RWPE2 (cell line): ENCODE measurements at regions not wholly inside any gene's neighbourhood (a gene's known extent, or its start where the extent isn't known, plus 50 kb on each side); places are given as distances from the start of the nearest gene placed in this dataset.

Experiments used
- ATAC-seq: fragments of 200-7000 bp; cut with Tn5 transposase; 3 replicates; pipeline ENCODE4 v1.9.1; 2021; ENCODE audit warnings: low read depth
- DNase-seq: peaks from one replicate; pipeline ENCODE4 v3.0.0-alpha.2; 2020; ENCODE audit warnings: low spot score
- H3K27ac ChIP-seq: fragments of 450-650 bp; 2 replicates; pipeline ENCODE4 v1.5.1; 2017; ENCODE audit warnings: mild to moderate bottlenecking; ENCODE audit not compliant: poor library complexity, severe bottlenecking
- H3K27me3 ChIP-seq: fragments of 250-450 bp; sonication (Bioruptor Pico); 2 replicates; pipeline ENCODE4 v1.5.1; 2021; ENCODE audit warnings: mild to moderate bottlenecking, moderate library complexity; ENCODE audit not compliant: insufficient read depth, poor library complexity, severe bottlenecking
- H3K36me3 ChIP-seq: fragments of 250-450 bp; sonication (Bioruptor Pico); 2 replicates; pipeline ENCODE4 v1.5.1; 2020; ENCODE audit warnings: low read depth, mild to moderate bottlenecking, moderate library complexity
- H3K4me1 ChIP-seq: fragments of 250-450 bp; sonication (Bioruptor Pico); 2 replicates; pipeline ENCODE4 v1.5.1; 2021; ENCODE audit warnings: mild to moderate bottlenecking, moderate library complexity; ENCODE audit not compliant: insufficient read depth, poor library complexity, severe bottlenecking
- H3K4me3 ChIP-seq: fragments of 250-450 bp; sonication (Bioruptor Pico); 2 replicates; pipeline ENCODE4 v1.5.1; 2021; ENCODE audit warnings: mild to moderate bottlenecking, moderate library complexity; ENCODE audit not compliant: severe bottlenecking
- H3K9me3 ChIP-seq: fragments of 250-450 bp; sonication (Bioruptor Pico); 2 replicates; pipeline ENCODE4 v1.5.1; 2021; ENCODE audit warnings: mild to moderate bottlenecking, moderate library complexity; ENCODE audit not compliant: severe bottlenecking
- TF ChIP-seq, protein P1 (sequence below): fragments of 450-650 bp; IDR thresholded peaks from one replicate; pipeline ENCODE4 v1.5.1; 2017; ENCODE audit warnings: mild to moderate bottlenecking, moderate library complexity; ENCODE audit not compliant: poor library complexity, severe bottlenecking

DNA sequence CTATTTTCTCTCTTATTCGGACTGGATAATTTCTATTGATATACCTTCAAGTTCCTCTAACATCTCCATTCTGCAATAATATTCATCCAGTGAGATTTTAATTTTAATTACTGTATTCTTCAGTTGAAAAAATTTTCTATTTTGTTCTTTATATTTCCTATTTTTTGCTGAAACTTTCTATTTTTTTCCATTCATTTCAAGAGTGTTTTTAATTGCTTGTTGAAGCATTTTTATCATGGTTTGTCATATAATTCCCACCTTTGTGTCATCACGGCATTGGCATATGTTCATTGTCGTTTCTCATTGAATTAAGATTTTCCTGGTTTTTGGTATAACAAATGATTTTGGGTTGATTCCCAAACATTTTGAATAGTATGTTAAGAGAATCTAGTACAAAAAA lies 214.9 kb upstream of the HDDC2 start:
- DNase-seq = no peak
- TF ChIP-seq, protein P1, sequence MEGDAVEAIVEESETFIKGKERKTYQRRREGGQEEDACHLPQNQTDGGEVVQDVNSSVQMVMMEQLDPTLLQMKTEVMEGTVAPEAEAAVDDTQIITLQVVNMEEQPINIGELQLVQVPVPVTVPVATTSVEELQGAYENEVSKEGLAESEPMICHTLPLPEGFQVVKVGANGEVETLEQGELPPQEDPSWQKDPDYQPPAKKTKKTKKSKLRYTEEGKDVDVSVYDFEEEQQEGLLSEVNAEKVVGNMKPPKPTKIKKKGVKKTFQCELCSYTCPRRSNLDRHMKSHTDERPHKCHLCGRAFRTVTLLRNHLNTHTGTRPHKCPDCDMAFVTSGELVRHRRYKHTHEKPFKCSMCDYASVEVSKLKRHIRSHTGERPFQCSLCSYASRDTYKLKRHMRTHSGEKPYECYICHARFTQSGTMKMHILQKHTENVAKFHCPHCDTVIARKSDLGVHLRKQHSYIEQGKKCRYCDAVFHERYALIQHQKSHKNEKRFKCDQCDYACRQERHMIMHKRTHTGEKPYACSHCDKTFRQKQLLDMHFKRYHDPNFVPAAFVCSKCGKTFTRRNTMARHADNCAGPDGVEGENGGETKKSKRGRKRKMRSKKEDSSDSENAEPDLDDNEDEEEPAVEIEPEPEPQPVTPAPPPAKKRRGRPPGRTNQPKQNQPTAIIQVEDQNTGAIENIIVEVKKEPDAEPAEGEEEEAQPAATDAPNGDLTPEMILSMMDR = no peak
- Histone ChIP-seq H3K4me3 (no peak overlapping the region), H3K36me3 (no peaks in the 10 kb centered on the region), H3K4me1 (no peaks in the 10 kb centered on the region), H3K27me3 (no peaks in the 10 kb centered on the region), H3K9me3 (no peaks in the 10 kb centered on the region), H3K27ac (no peak overlapping the region)
- ATAC-seq = no peak

DNA sequence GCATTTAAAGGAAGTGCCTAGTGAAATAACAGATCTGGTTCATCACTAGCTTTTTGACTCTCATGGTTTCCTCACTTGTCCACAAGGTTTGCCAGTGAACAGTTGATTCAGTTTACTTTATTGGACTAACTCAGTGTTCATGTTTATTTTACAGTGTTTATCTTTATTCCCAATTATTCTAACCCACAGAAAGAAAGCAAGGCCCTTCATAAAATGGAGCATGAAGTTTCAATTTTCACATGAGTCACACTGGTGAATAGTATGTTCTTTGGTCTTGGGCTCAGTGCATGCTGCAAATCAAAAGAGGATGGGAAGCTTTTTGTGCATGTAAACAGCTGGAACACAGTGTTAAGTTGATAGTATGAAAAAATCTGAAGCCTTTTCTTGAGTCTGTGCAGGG lies 217.6 kb upstream of the HDDC2 start:
- no peak overlapping the region for H3K27ac ChIP-seq
- DNase-seq (no peak), ATAC-seq (no peak)
- no peaks in the 10 kb centered on the region for H3K36me3 ChIP-seq
- TF ChIP-seq, protein P1 = no peak
- H3K9me3 ChIP-seq = no peaks in the 10 kb centered on the region
- H3K27me3 ChIP-seq = no peaks in the 10 kb centered on the region
- no peaks in the 10 kb centered on the region for H3K4me1 ChIP-seq
- H3K4me3 ChIP-seq = no peak overlapping the region

DNA sequence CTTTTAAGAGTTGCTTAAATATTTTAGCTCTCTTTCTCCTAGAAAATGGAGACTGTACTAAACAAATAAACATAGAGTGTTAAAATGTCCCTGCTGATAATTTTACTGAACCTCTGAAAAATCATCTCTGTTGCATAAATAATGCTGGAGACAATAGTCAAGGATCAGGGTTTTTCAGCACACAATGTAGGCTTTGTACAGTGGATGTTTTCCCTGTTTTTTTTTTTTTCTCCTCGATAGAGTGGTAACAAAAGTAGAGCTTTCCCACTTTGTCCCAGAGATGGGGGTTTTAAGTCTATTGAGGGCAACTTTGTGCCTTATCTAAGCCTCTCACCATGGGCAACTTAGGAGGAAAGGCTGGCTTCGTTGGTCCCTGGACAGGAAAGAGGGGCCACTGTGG lies 222.6 kb upstream of the HDDC2 start:
- Histone ChIP-seq H3K27me3 (peaks cover 9% of the 10 kb centered on the region), H3K9me3 (no peaks in the 10 kb centered on the region), H3K4me1 (no peaks in the 10 kb centered on the region), H3K27ac (no peak overlapping the region), H3K36me3 (no peaks in the 10 kb centered on the region), H3K4me3 (no peak overlapping the region)
- ATAC-seq (no peak), DNase-seq (no peak)
- TF ChIP-seq, protein P1 = no peak

DNA sequence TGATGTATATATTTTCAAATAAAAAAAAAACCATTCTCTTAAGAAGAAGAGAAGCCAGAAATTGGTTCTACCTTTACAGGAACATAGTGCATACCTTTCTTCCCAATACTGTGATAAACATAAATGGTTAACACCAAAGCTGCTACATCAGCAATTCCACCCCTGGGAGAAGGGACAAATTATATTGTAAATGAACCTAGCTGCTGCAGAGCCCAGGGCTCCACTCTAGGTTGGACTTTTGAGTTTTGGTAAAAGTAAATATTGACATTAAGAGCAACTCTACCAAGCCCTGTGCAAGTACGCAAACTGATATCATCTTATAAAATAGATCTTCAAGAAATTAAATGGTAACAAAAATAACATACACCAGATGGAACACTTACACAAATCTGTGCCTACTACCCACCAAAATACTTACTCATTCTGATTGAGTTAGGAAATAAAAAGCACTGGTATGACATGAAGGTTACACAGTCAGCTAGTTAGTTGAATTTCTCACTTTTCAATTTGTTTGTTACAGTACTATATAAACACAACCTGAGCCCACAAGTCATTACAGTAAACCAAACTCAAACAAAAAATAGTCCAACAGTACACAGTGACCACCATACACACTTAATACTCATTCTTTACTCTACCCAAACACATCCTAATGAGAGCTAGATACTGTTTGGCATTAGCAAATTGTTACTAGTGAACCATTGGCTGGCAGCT lies 223.3 kb upstream of the HEY2 start:
- Histone ChIP-seq H3K27me3 (peaks cover 27% of the 10 kb centered on the region), H3K4me1 (no peaks in the 10 kb centered on the region), H3K9me3 (no peaks in the 10 kb centered on the region), H3K4me3 (no peak overlapping the region), H3K36me3 (no peaks in the 10 kb centered on the region), H3K27ac (no peak overlapping the region)
- ATAC-seq (no peak), DNase-seq (no peak)
- TF ChIP-seq, protein P1 = no peak

DNA sequence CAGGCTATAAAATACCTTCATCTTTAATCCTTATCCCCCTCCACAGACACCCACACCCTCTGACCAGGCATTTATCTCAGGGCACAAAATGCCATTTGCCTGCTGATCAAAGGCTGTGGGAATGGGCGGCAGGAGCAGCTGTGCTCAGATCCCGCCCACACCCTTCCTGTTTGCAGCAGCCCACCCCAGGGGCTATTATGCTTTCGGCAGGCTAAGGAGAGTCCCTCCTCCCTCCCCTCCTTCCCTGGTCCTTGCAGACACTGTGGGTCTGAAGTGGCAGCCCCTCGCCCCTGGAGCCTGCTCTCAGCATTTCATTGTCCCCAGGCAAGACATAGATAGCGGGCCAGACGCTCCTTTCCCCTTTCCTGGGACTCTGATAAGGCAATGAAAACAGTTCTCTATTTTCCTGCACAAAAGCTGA lies 220.8 kb upstream of the HEY2 start:
- Histone ChIP-seq H3K4me3 (no peak overlapping the region), H3K4me1 (no peaks in the 10 kb centered on the region), H3K9me3 (no peaks in the 10 kb centered on the region), H3K36me3 (no peaks in the 10 kb centered on the region), H3K27me3 (peaks cover 43% of the 10 kb centered on the region), H3K27ac (no peak overlapping the region)
- TF ChIP-seq, protein P1 = no peak
- no peak for ATAC-seq
- no peak for DNase-seq
